Tibial nerve (tissue), 4 donors: ENCODE measurements at regions not wholly inside any gene's neighbourhood (a gene's known extent, or its start where the extent isn't known, plus 50 kb on each side); places are given as distances from the start of the nearest gene placed in this dataset.

Source experiments
- DNase-seq, 2 donors: peaks; one replicate each; pipeline ENCODE4 v3.0.0-alpha.2; 2019; ENCODE audit warnings: low spot score in 2 of 2
- H3K27ac ChIP-seq, 4 donors: fragments of 200-600 bp; sonication (generic) in 3 of 4; one replicate each; pipeline ENCODE4 v1.5.1; 2017 to 2019; ENCODE audit warnings: mild to moderate bottlenecking in 1 of 4
- H3K27me3 ChIP-seq, 2 donors: fragments of 200-600 bp; sonication (generic) in 1 of 2; one replicate each; pipeline versions ENCODE4 v1.5.1 to v1.6.0; 2017 to 2019
- H3K36me3 ChIP-seq, 3 donors: fragments of 200-600 bp; sonication (generic); one replicate each; pipeline ENCODE4 v1.5.1; 2018 to 2019
- H3K4me1 ChIP-seq, 4 donors: fragments of 200-600 bp; sonication (generic) in 3 of 4; one replicate each; pipeline ENCODE4 v1.5.1; 2017 to 2019
- H3K4me3 ChIP-seq, 4 donors: fragments of 200-600 bp; sonication (generic) in 3 of 4; one replicate each; pipeline ENCODE4 v1.5.1; 2017 to 2019; ENCODE audit warnings: mild to moderate bottlenecking in 1 of 4, moderate library complexity in 1 of 4
- H3K9me3 ChIP-seq, 4 donors: fragments of 200-600 bp; sonication (generic) in 3 of 4; one replicate each; pipeline ENCODE4 v1.5.1; 2017 to 2019
- CTCF ChIP-seq, 5 experiments: fragments of 200-600 bp in 3 of 5; fragments of 450-650 bp in 2 of 5; sonication (generic) in 3 of 5; IDR thresholded peaks; one replicate each; pipeline ENCODE4 v1.5.1; 2016 to 2019; ENCODE audit warnings: antibody characterized with exemption in 5 of 5, mild to moderate bottlenecking in 3 of 5, moderate library complexity in 2 of 5
- EP300 ChIP-seq, 2 donors: sonication (generic); formaldehyde crosslinking; IDR thresholded peaks; one replicate each; pipeline ENCODE4 v1.6.1; 2017; ENCODE audit warnings: antibody characterized with exemption in 2 of 2, mild to moderate bottlenecking in 1 of 2
- POLR2A ChIP-seq, 2 donors: fragments of 450-650 bp; IDR thresholded peaks; one replicate each; pipeline ENCODE4 v1.6.1; 2017; ENCODE audit warnings: antibody characterized with exemption in 2 of 2, mild to moderate bottlenecking in 2 of 2, moderate library complexity in 2 of 2
- WGBS, 2 donors: methylation state at CpG; one replicate each; pipeline ENCODE4 v1.1.5; 2018; 5-methylcytosine and 5-hydroxymethylcytosine counted together

GRCh38 chr20:23198815-23199214 is 112.7 kb upstream of the CD93 start:
- TF ChIP-seq POLR2A (IDR thresholded peaks at IDR 0.05) (no peak), EP300 (IDR thresholded peaks at IDR 0.05) (no peak), CTCF (IDR thresholded peaks at IDR 0.05) (no peak)
- peaks cover 0 to 10% (median 0%) of the 10 kb centered on the region in 4 donors for H3K4me1 ChIP-seq
- H3K27me3 ChIP-seq, result no peaks in the 10 kb centered on the region
- H3K4me3 ChIP-seq, result no peak overlapping the region
- no peaks in the 10 kb centered on the region for H3K9me3 ChIP-seq
- no peaks in the 10 kb centered on the region for H3K36me3 ChIP-seq
- H3K27ac ChIP-seq, result no peak overlapping the region
- DNase-seq, result no peak

GRCh38 chr20:23197836-23198235 is 111.7 kb upstream of the CD93 start:
- H3K27me3 ChIP-seq, result no peaks in the 10 kb centered on the region
- H3K27ac ChIP-seq, result no peak overlapping the region
- no peak for DNase-seq
- TF ChIP-seq POLR2A (IDR thresholded peaks at IDR 0.05), result no peak
- no peak for TF ChIP-seq EP300 (IDR thresholded peaks at IDR 0.05)
- WGBS, 2 donors, result 87 to 91% methylated on average over 4 of the region's 4 CpGs
- H3K4me1 ChIP-seq, result peaks cover 0 to 3% (median 0%) of the 10 kb centered on the region in 4 donors
- H3K4me3 ChIP-seq, result no peak overlapping the region
- no peaks in the 10 kb centered on the region for H3K36me3 ChIP-seq
- no peaks in the 10 kb centered on the region for H3K9me3 ChIP-seq

- WGBS, 2 donors, result 79 to 97% methylated on average over 1 of the region's 1 CpG
- no peak for TF ChIP-seq CTCF (IDR thresholded peaks at IDR 0.05)
- no peak for TF ChIP-seq EP300 (IDR thresholded peaks at IDR 0.05)
- no peak for DNase-seq
- Histone ChIP-seq H3K9me3 (no peaks in the 10 kb centered on the region), H3K27me3 (no peaks in the 10 kb centered on the region), H3K27ac (no peak overlapping the region), H3K4me1 (no peaks in the 10 kb centered on the region), H3K36me3 (no peaks in the 10 kb centered on the region), H3K4me3 (no peak overlapping the region)
These were observed 109.5 kb upstream of the CD93 start for GRCh38 chr20:23195636-23196035.

- no peaks in the 10 kb centered on the region for H3K4me1 ChIP-seq
- H3K27ac ChIP-seq, result no peak overlapping the region
- H3K27me3 ChIP-seq, result no peaks in the 10 kb centered on the region
- no peaks in the 10 kb centered on the region for H3K9me3 ChIP-seq
- DNase-seq, result no peak
- TF ChIP-seq CTCF (IDR thresholded peaks at IDR 0.05) (no peak), EP300 (IDR thresholded peaks at IDR 0.05) (no peak), POLR2A (IDR thresholded peaks at IDR 0.05) (no peak)
- no peak overlapping the region for H3K4me3 ChIP-seq
- WGBS, 2 donors, result 55 to 58% methylated on average over 5 of the region's 5 CpGs
- no peaks in the 10 kb centered on the region for H3K36me3 ChIP-seq
These were observed 107.8 kb upstream of the CD93 start for GRCh38 chr20:23193801-23194384.

- Histone ChIP-seq H3K27ac (no peak overlapping the region), H3K27me3 (no peaks in the 10 kb centered on the region), H3K4me3 (no peak overlapping the region), H3K4me1 (no peaks in the 10 kb centered on the region), H3K9me3 (no peaks in the 10 kb centered on the region), H3K36me3 (no peaks in the 10 kb centered on the region)
- 74 to 76% methylated on average over 3 of the region's 3 CpGs for WGBS, 2 donors
- no peak for DNase-seq
- no peak for TF ChIP-seq POLR2A (IDR thresholded peaks at IDR 0.05)
- no peak for TF ChIP-seq EP300 (IDR thresholded peaks at IDR 0.05)
- TF ChIP-seq CTCF (IDR thresholded peaks at IDR 0.05), result no peak
These were observed 106.3 kb upstream of the CD93 start for GRCh38 chr20:23192469-23192868.

- WGBS, 2 donors, result 74 to 76% methylated on average over 3 of the region's 3 CpGs
- H3K4me3 ChIP-seq, result no peak overlapping the region
These were observed 104.4 kb upstream of the CD93 start for GRCh38 chr20:23190557-23190956.

More at GRCh38 chr20:23190557-23190956, 104.4 kb upstream of the CD93 start:
- Histone ChIP-seq H3K9me3 (no peaks in the 10 kb centered on the region), H3K36me3 (no peaks in the 10 kb centered on the region), H3K27me3 (no peaks in the 10 kb centered on the region), H3K27ac (no peak overlapping the region), H3K4me1 (no peaks in the 10 kb centered on the region)
- no peak for DNase-seq
- TF ChIP-seq POLR2A (IDR thresholded peaks at IDR 0.05) (no peak), EP300 (IDR thresholded peaks at IDR 0.05) (no peak), CTCF (IDR thresholded peaks at IDR 0.05) (no peak)
